Posterior cingulate gyrus (tissue), 11 donors: ENCODE measurements at regions not wholly inside any gene's neighbourhood (a gene's known extent, or its start where the extent isn't known, plus 50 kb on each side); places are given as distances from the start of the nearest gene placed in this dataset.

Source experiments
- DNase-seq, 10 donors: peaks; one replicate each; pipeline versions ENCODE4 v3.0.0 to v3.0.0-alpha.2; 2020 to 2021; ENCODE audit warnings: mixed read lengths in 3 of 10
- intact Hi-C: fragments of 100-400 bp; cut with DNase I; formaldehyde crosslinking; loops from one replicate; pipeline ENCODE4 v1.15.1; 2023

GRCh38 chr5:135671052-135671705, 92.4 kb upstream of the CXCL14 start:
- intact Hi-C loops = no loop called here
- no peak for DNase-seq

- intact Hi-C loops = no loop called here
- DNase-seq = no peak
These were observed 91.8 kb upstream of the CXCL14 start for GRCh38 chr5:135670588-135670987.

- intact Hi-C loops = no loop called here
These were observed 90.6 kb upstream of the CXCL14 start for GRCh38 chr5:135669416-135669815.

GRCh38 chr5:135667673-135668072, 88.9 kb upstream of the CXCL14 start:
- intact Hi-C loops = no loop called here
- no peak for DNase-seq

More at GRCh38 chr5:135669416-135669815, 90.6 kb upstream of the CXCL14 start:
- no peak for DNase-seq

GRCh38 chr5:135667204-135667603, 88.4 kb upstream of the CXCL14 start:
- intact Hi-C loops = no loop called here
- DNase-seq = no peak

GRCh38 chr5:135662683-135663082, 83.9 kb upstream of the CXCL14 start:
- intact Hi-C loops = no loop called here
- no peak for DNase-seq

- no peak for DNase-seq
- intact Hi-C loops = no loop called here
These were observed 83.3 kb upstream of the CXCL14 start for GRCh38 chr5:135662061-135662481.

GRCh38 chr5:135660826-135661575, 82.2 kb upstream of the CXCL14 start:
- intact Hi-C loops = no loop called here
- no peak for DNase-seq

GRCh38 chr5:135657536-135658305, 78.9 kb upstream of the CXCL14 start:
- DNase-seq = no peak
- intact Hi-C loops = no loop called here

- DNase-seq = no peak
- intact Hi-C loops = no loop called here
These were observed 76.7 kb upstream of the CXCL14 start for GRCh38 chr5:135655468-135655815.

- no peak for DNase-seq
- intact Hi-C loops = no loop called here
These were observed 76.1 kb upstream of the CXCL14 start for GRCh38 chr5:135654761-135655467.

- intact Hi-C loops = no loop called here
- DNase-seq = no peak
These were observed 72.4 kb upstream of the CXCL14 start for GRCh38 chr5:135651156-135651555.

GRCh38 chr5:135650081-135650480, 71.3 kb upstream of the CXCL14 start:
- DNase-seq = no peak
- intact Hi-C loops = no loop called here

- no peak for DNase-seq
- intact Hi-C loops = no loop called here
These were observed 70.6 kb upstream of the CXCL14 start for GRCh38 chr5:135649435-135649834.

GRCh38 chr5:135648116-135648515, 69.3 kb upstream of the CXCL14 start:
- DNase-seq = peak in 1 of 10 donors; percentile 49
- intact Hi-C loops = no loop called here

- intact Hi-C loops = no loop called here
- DNase-seq = no peak
These were observed 66.8 kb upstream of the CXCL14 start for GRCh38 chr5:135645336-135646180.

GRCh38 chr5:135644816-135645215, 66.0 kb upstream of the CXCL14 start:
- no peak for DNase-seq
- intact Hi-C loops = no loop called here

GRCh38 chr5:135643881-135644766, 65.3 kb upstream of the CXCL14 start:
- intact Hi-C loops = no loop called here
- no peak for DNase-seq

GRCh38 chr5:135642934-135643333, 64.1 kb upstream of the CXCL14 start:
- intact Hi-C loops = no loop called here
- peak in 1 of 10 donors; percentile 71 for DNase-seq
